Neural progenitor cell (in vitro differentiated cells): ENCODE measurements at regions not wholly inside any gene's neighbourhood (a gene's known extent, or its start where the extent isn't known, plus 50 kb on each side); places are given as distances from the start of the nearest gene placed in this dataset.
"Not testable (repeated sequence)": the region's sequence is repeated elsewhere in the genome, so short reads cannot be mapped to it uniquely, and the experiment has no call there.

Experiments
- EZH2 ChIP-seq: fragments of 200-600 bp; sonication (generic); IDR thresholded peaks from 2 replicates; pipeline ENCODE4 v1.6.1; 2017; ENCODE audit warnings: antibody characterized with exemption, mild to moderate bottlenecking, moderate library complexity
- TF ChIP-seq, protein P1 (sequence below): fragments of 200-600 bp; sonication (generic); IDR thresholded peaks from 2 replicates; pipeline ENCODE4 v1.5.1; 2017; ENCODE audit warnings: antibody characterized with exemption, mild to moderate bottlenecking

DNA sequence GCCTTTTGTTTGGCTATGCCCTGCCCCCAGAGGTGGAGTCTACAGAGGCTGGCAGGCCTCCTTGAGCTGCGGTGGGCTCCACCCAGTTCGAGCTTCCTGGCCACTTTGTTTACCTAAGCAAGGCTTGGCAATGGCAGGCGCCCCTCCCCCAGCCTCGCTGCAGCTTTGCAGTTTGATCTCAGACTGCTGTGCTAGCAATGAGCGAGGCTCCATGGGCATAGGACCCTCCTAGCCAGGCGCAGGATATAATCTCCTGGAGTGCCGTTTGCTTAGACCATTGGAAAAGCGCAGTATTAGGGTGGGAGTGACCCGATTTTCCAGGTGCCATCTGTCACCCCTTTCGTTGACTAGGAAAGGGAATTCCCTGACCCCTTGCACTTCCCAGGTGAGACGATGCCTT lies 219.6 kb upstream of the IL1RAPL1 start:
- TF ChIP-seq, protein P1, sequence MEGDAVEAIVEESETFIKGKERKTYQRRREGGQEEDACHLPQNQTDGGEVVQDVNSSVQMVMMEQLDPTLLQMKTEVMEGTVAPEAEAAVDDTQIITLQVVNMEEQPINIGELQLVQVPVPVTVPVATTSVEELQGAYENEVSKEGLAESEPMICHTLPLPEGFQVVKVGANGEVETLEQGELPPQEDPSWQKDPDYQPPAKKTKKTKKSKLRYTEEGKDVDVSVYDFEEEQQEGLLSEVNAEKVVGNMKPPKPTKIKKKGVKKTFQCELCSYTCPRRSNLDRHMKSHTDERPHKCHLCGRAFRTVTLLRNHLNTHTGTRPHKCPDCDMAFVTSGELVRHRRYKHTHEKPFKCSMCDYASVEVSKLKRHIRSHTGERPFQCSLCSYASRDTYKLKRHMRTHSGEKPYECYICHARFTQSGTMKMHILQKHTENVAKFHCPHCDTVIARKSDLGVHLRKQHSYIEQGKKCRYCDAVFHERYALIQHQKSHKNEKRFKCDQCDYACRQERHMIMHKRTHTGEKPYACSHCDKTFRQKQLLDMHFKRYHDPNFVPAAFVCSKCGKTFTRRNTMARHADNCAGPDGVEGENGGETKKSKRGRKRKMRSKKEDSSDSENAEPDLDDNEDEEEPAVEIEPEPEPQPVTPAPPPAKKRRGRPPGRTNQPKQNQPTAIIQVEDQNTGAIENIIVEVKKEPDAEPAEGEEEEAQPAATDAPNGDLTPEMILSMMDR: not testable (repeated sequence)
- TF ChIP-seq EZH2: not testable (repeated sequence)
